ENCODE measurements at regions not wholly inside any gene's neighbourhood (a gene's known extent, or its start where the extent isn't known, plus 50 kb on each side); places are given as distances from the start of the nearest gene placed in this dataset.

- no peak overlapping the region for H3K4me3 Mint-ChIP-seq
- no CpG with 5 or more reads among the region's 3 CpGs for WGBS (ENCODE audit: insufficient coverage)
- Histone ChIP-seq H3K79me2 (ENCODE audit: control insufficient read depth, insufficient read depth, low read length) (no peaks in the 10 kb centered on the region), H3K27me3 (replicated peaks in 1 of 4; ENCODE audit: control extremely low read depth in 1 of 4, control insufficient read depth in 3 of 4, insufficient read depth in 4 of 4, low read length in 3 of 4) (no peaks in the 10 kb centered on the region), H3K9me3 (ENCODE audit: control extremely low read depth in 1 of 3, control insufficient read depth in 2 of 3, insufficient read depth in 1 of 3, low read length in 2 of 3) (no peaks in the 10 kb centered on the region), H3K27ac (ENCODE audit: low read length in 2 of 2) (no peak overlapping the region), H3K9ac (ENCODE audit: low read length) (no peak overlapping the region), H3K4me1 (ENCODE audit: control insufficient read depth in 2 of 2, insufficient read depth in 2 of 2, low read length in 2 of 2) (no peaks in the 10 kb centered on the region), H2AFZ (ENCODE audit: insufficient read depth, low read depth, low read length, poor library complexity, severe bottlenecking) (no peak overlapping the region), H3K36me3 (replicated peaks in 1 of 2; ENCODE audit: control extremely low read depth in 1 of 2, control insufficient read depth in 1 of 2, extremely low read depth in 1 of 2, insufficient read depth in 2 of 2, low read length in 1 of 2) (no peaks in the 10 kb centered on the region), H3K4me3 (ENCODE audit: control extremely low read depth in 1 of 5, extremely low read depth in 1 of 5, insufficient read depth in 1 of 5, low read depth in 2 of 5, low read length in 4 of 5) (no peak overlapping the region), H4K20me1 (ENCODE audit: control insufficient read depth, insufficient read depth, low read length, poor library complexity, severe bottlenecking) (no peaks in the 10 kb centered on the region), H3K4me2 (replicated peaks; ENCODE audit: low read depth, low read length, poor library complexity, severe bottlenecking) (no peak overlapping the region)
- H3K4me1 Mint-ChIP-seq, result peaks cover 2% of the 10 kb centered on the region
- POLR2A ChIA-PET, result no interaction called here
- intact Hi-C loops (cut with micrococcal nuclease), result no loop called here
- CTCF ChIA-PET, result no interaction called here
- ATAC-seq (ENCODE audit: low read depth) (no peak), DNase-seq (no peak)
- TF ChIP-seq CTCF (IDR thresholded peaks at IDR 0.05) (no peak), EZH2 (IDR thresholded peaks at IDR 0.05; ENCODE audit: borderline replicate concordance, insufficient read depth, low read depth, low read length, poor library complexity, severe bottlenecking) (no peak)
- no peaks in the 10 kb centered on the region for H3K27me3 Mint-ChIP-seq
- H3K9me3 Mint-ChIP-seq (ENCODE audit: insufficient read depth), result no peaks in the 10 kb centered on the region
- no peak overlapping the region for H3K27ac Mint-ChIP-seq
Observed at GRCh38 chr1:58159434-58159830, 387.1 kb downstream of the OMA1 start.

GRCh38 chr1:58158506-58159433 is 387.8 kb downstream of the OMA1 start:
- no peak overlapping the region for H3K9ac ChIP-seq (ENCODE audit: low read length)

More at GRCh38 chr1:58158506-58159433, 387.8 kb downstream of the OMA1 start:
- no peak for ATAC-seq (ENCODE audit: low read depth)
- Histone ChIP-seq H3K79me2 (ENCODE audit: control insufficient read depth, insufficient read depth, low read length) (no peaks in the 10 kb centered on the region), H3K27me3 (replicated peaks in 1 of 4; ENCODE audit: control extremely low read depth in 1 of 4, control insufficient read depth in 3 of 4, insufficient read depth in 4 of 4, low read length in 3 of 4) (no peaks in the 10 kb centered on the region), H3K9me3 (ENCODE audit: control extremely low read depth in 1 of 3, control insufficient read depth in 2 of 3, insufficient read depth in 1 of 3, low read length in 2 of 3) (no peaks in the 10 kb centered on the region), H3K27ac (ENCODE audit: low read length in 2 of 2) (no peak overlapping the region), H4K20me1 (ENCODE audit: control insufficient read depth, insufficient read depth, low read length, poor library complexity, severe bottlenecking) (no peaks in the 10 kb centered on the region), H3K4me2 (replicated peaks; ENCODE audit: low read depth, low read length, poor library complexity, severe bottlenecking) (no peak overlapping the region), H3K36me3 (replicated peaks in 1 of 2; ENCODE audit: control extremely low read depth in 1 of 2, control insufficient read depth in 1 of 2, extremely low read depth in 1 of 2, insufficient read depth in 2 of 2, low read length in 1 of 2) (no peaks in the 10 kb centered on the region), H3K4me3 (ENCODE audit: control extremely low read depth in 1 of 5, extremely low read depth in 1 of 5, insufficient read depth in 1 of 5, low read depth in 2 of 5, low read length in 4 of 5) (no peak overlapping the region), H3K4me1 (ENCODE audit: control insufficient read depth in 2 of 2, insufficient read depth in 2 of 2, low read length in 2 of 2) (no peaks in the 10 kb centered on the region), H2AFZ (ENCODE audit: insufficient read depth, low read depth, low read length, poor library complexity, severe bottlenecking) (no peak overlapping the region)
- Mint-ChIP-seq H3K4me3 (no peak overlapping the region), H3K27me3 (no peaks in the 10 kb centered on the region), H3K27ac (no peak overlapping the region), H3K9me3 (ENCODE audit: insufficient read depth) (no peaks in the 10 kb centered on the region), H3K4me1 (peaks cover 2% of the 10 kb centered on the region)
- WGBS (ENCODE audit: insufficient coverage), result 98% methylated on average over 4 of the region's 11 CpGs
- POLR2A ChIA-PET, result no interaction called here
- CTCF ChIA-PET, result interaction anchor here (0.6 to 1.1 kb wide), 2 partner anchors 12 to 380 kb away, joined by 3 read pairs; no protein-coding TSS in a partner anchor
- DNase-seq, result no peak
- intact Hi-C loops (cut with micrococcal nuclease), result no loop called here
- TF ChIP-seq CTCF (IDR thresholded peaks at IDR 0.05) (no peak), EZH2 (IDR thresholded peaks at IDR 0.05; ENCODE audit: borderline replicate concordance, insufficient read depth, low read depth, low read length, poor library complexity, severe bottlenecking) (no peak)
